ENCODE measurements at regions not wholly inside any gene's neighbourhood (a gene's known extent, or its start where the extent isn't known, plus 50 kb on each side); places are given as distances from the start of the nearest gene placed in this dataset.

DNA sequence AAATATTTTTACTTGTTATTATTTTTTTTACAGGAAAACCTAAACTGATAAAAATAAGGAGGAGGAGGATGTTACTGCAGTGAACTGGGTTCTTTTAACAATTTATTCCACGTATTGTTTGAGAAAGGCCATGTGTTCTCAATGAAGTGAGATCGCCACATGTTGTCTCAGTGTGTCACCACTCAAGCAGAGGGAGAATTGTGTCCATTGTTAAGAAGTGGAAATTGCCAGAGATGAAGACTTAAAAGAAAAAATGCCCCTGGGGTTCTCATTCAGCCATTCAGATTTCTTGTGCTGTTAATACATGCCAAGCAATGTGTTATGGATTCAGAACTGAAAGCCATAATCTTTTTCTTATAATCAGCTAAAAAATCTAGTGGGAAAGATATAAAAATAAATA lies 297.1 kb downstream of the NSUN3 start:
- TF ChIP-seq, protein P1, sequence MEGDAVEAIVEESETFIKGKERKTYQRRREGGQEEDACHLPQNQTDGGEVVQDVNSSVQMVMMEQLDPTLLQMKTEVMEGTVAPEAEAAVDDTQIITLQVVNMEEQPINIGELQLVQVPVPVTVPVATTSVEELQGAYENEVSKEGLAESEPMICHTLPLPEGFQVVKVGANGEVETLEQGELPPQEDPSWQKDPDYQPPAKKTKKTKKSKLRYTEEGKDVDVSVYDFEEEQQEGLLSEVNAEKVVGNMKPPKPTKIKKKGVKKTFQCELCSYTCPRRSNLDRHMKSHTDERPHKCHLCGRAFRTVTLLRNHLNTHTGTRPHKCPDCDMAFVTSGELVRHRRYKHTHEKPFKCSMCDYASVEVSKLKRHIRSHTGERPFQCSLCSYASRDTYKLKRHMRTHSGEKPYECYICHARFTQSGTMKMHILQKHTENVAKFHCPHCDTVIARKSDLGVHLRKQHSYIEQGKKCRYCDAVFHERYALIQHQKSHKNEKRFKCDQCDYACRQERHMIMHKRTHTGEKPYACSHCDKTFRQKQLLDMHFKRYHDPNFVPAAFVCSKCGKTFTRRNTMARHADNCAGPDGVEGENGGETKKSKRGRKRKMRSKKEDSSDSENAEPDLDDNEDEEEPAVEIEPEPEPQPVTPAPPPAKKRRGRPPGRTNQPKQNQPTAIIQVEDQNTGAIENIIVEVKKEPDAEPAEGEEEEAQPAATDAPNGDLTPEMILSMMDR (IDR thresholded peaks at IDR 0.05; ENCODE audit: low read depth, low read length), result no peak
- no peak for TF ChIP-seq MYC (IDR thresholded peaks at IDR 0.05; ENCODE audit: low read depth, low read length)
- TF ChIP-seq POLR2A (IDR thresholded peaks at IDR 0.05; ENCODE audit: extremely low read depth, insufficient read length), result no peak
- TF ChIP-seq, protein P2, sequence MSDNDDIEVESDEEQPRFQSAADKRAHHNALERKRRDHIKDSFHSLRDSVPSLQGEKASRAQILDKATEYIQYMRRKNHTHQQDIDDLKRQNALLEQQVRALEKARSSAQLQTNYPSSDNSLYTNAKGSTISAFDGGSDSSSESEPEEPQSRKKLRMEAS (IDR thresholded peaks at IDR 0.05; ENCODE audit: low read depth, low read length), result no peak
